Hepatocyte (in vitro differentiated cells): ENCODE measurements at regions not wholly inside any gene's neighbourhood (a gene's known extent, or its start where the extent isn't known, plus 50 kb on each side); places are given as distances from the start of the nearest gene placed in this dataset.

Experiments used
- CTCF ChIP-seq: fragments of 200-600 bp; sonication (generic); IDR thresholded peaks from 2 replicates; pipeline ENCODE4 v1.5.1; 2016; ENCODE audit warnings: antibody characterized with exemption, mild to moderate bottlenecking; ENCODE audit not compliant: poor library complexity
- EZH2 ChIP-seq: fragments of 200-600 bp; sonication (generic); IDR thresholded peaks from 2 replicates; pipeline ENCODE4 v1.6.1; 2016; ENCODE audit warnings: antibody characterized with exemption, mild to moderate bottlenecking, borderline replicate concordance
- EZH2phosphoT487 ChIP-seq: fragments of 200-600 bp; sonication (generic); IDR thresholded peaks from one replicate; pipeline ENCODE4 v1.6.1; 2018; ENCODE audit warnings: antibody characterized with exemption, mild to moderate bottlenecking, low read depth, moderate library complexity; ENCODE audit not compliant: unreplicated experiment, severe bottlenecking

- TF ChIP-seq CTCF: no peak
- no peak for TF ChIP-seq EZH2
- no peak for TF ChIP-seq EZH2phosphoT487
Observed at GRCh38 chr1:81671038-81671437, 129.7 kb upstream of the ADGRL2 start.
